ENCODE measurements at regions not wholly inside any gene's neighbourhood (a gene's known extent, or its start where the extent isn't known, plus 50 kb on each side); places are given as distances from the start of the nearest gene placed in this dataset.
A peak's percentile ranks its signal among the peaks of the same experiment; 100 is the strongest.

GRCh38 chr6:24054388-24054787 lies 71.6 kb upstream of the NRSN1 start:
- Mint-ChIP-seq H3K4me1 (ENCODE audit: unreplicated experiment) (no peaks in the 10 kb centered on the region), H3K27me3 (ENCODE audit: unreplicated experiment) (peaks cover 3% of the 10 kb centered on the region), H3K9me3 (ENCODE audit: unreplicated experiment) (no peaks in the 10 kb centered on the region), H3K36me3 (ENCODE audit: unreplicated experiment) (no peaks in the 10 kb centered on the region), H3K4me3 (ENCODE audit: unreplicated experiment) (no peak overlapping the region), H3K27ac (ENCODE audit: unreplicated experiment) (no peak overlapping the region)
- no peak for DNase-seq (ENCODE audit: extremely low spot score, unreplicated experiment)
- no peak for TF ChIP-seq CTCF (IDR thresholded peaks at IDR 0.05)

GRCh38 chr6:24056567-24056966 lies 69.4 kb upstream of the NRSN1 start:
- Mint-ChIP-seq H3K9me3 (ENCODE audit: unreplicated experiment) (no peaks in the 10 kb centered on the region), H3K36me3 (ENCODE audit: unreplicated experiment) (no peaks in the 10 kb centered on the region), H3K27ac (ENCODE audit: unreplicated experiment) (no peak overlapping the region), H3K4me3 (ENCODE audit: unreplicated experiment) (no peak overlapping the region), H3K27me3 (ENCODE audit: unreplicated experiment) (peaks cover 3% of the 10 kb centered on the region), H3K4me1 (ENCODE audit: unreplicated experiment) (no peaks in the 10 kb centered on the region)
- TF ChIP-seq CTCF (IDR thresholded peaks at IDR 0.05), result no peak
- no peak for DNase-seq (ENCODE audit: extremely low spot score, unreplicated experiment)

GRCh38 chr6:24057030-24057429 lies 69.0 kb upstream of the NRSN1 start:
- DNase-seq (ENCODE audit: extremely low spot score, unreplicated experiment), result no peak
- H3K27ac Mint-ChIP-seq (ENCODE audit: unreplicated experiment), result no peak overlapping the region
- H3K36me3 Mint-ChIP-seq (ENCODE audit: unreplicated experiment), result no peaks in the 10 kb centered on the region
- H3K4me1 Mint-ChIP-seq (ENCODE audit: unreplicated experiment), result no peaks in the 10 kb centered on the region
- H3K4me3 Mint-ChIP-seq (ENCODE audit: unreplicated experiment), result no peak overlapping the region
- H3K27me3 Mint-ChIP-seq (ENCODE audit: unreplicated experiment), result peaks cover 3% of the 10 kb centered on the region
- H3K9me3 Mint-ChIP-seq (ENCODE audit: unreplicated experiment), result no peaks in the 10 kb centered on the region
- no peak for TF ChIP-seq CTCF (IDR thresholded peaks at IDR 0.05)

- H3K9me3 Mint-ChIP-seq (ENCODE audit: unreplicated experiment), result peaks cover 3% of the 10 kb centered on the region
- no peaks in the 10 kb centered on the region for H3K27me3 Mint-ChIP-seq (ENCODE audit: unreplicated experiment)
- no peaks in the 10 kb centered on the region for H3K4me1 Mint-ChIP-seq (ENCODE audit: unreplicated experiment)
- no peaks in the 10 kb centered on the region for H3K36me3 Mint-ChIP-seq (ENCODE audit: unreplicated experiment)
- no peak for DNase-seq (ENCODE audit: extremely low spot score, unreplicated experiment)
- no peak for TF ChIP-seq CTCF (IDR thresholded peaks at IDR 0.05)
- H3K4me3 Mint-ChIP-seq (ENCODE audit: unreplicated experiment), result no peak overlapping the region
- H3K27ac Mint-ChIP-seq (ENCODE audit: unreplicated experiment), result no peak overlapping the region
Observed at GRCh38 chr6:24060982-24061754, 64.8 kb upstream of the NRSN1 start.

- peak; percentile 27 for TF ChIP-seq CTCF (IDR thresholded peaks at IDR 0.05)
- Mint-ChIP-seq H3K27me3 (ENCODE audit: unreplicated experiment) (no peaks in the 10 kb centered on the region), H3K4me1 (ENCODE audit: unreplicated experiment) (no peaks in the 10 kb centered on the region), H3K27ac (ENCODE audit: unreplicated experiment) (no peak overlapping the region), H3K4me3 (ENCODE audit: unreplicated experiment) (no peak overlapping the region), H3K9me3 (ENCODE audit: unreplicated experiment) (peaks cover 3% of the 10 kb centered on the region), H3K36me3 (ENCODE audit: unreplicated experiment) (no peaks in the 10 kb centered on the region)
- DNase-seq (ENCODE audit: extremely low spot score, unreplicated experiment), result no peak
Observed at GRCh38 chr6:24064106-24064505, 61.9 kb upstream of the NRSN1 start.

Data from osteocyte (in vitro differentiated cells).